HCT116 (cell line): ENCODE measurements at regions not wholly inside any gene's neighbourhood (a gene's known extent, or its start where the extent isn't known, plus 50 kb on each side); places are given as distances from the start of the nearest gene placed in this dataset.

Experiments
- ATAC-seq: fragments of 200-7000 bp; cut with Tn5 transposase; 2 replicates; pipeline ENCODE4 v1.9.1; 2020; ENCODE audit warnings: mild to moderate bottlenecking, moderate library complexity
- BruUV-seq: library from RNA; stranded (reverse); fragments of 400-500 nt; replicated peaks from 2 replicates; lab custom pipeline; 2021; lab: Mats Ljungman, UMichigan
- CTCF ChIA-PET: fragments of 300-600 bp; sonication (Branson Sonifier 250); formaldehyde crosslinking; loops from one replicate; lab custom pipeline; 2021; ENCODE audit warnings: antibody characterized with exemption; lab: Charles Lee
- POLR2A ChIA-PET: fragments of 300-600, 350-600 bp; sonication (Branson Sonifier 250); formaldehyde crosslinking; loops from one replicate; lab custom pipeline; 2021; ENCODE audit warnings: antibody characterized with exemption; lab: Charles Lee
- RAD21 ChIA-PET, 2 experiments: fragments of 300-600 bp; sonication (Branson Sonifier 250); formaldehyde crosslinking; loops; one replicate each; lab custom pipeline; 2023; ENCODE audit warnings: low total read pairs in 2 of 2; ENCODE audit not compliant: uncharacterized antibody in 2 of 2, unreplicated experiment in 2 of 2, low non-redundant PET in 1 of 2; lab: Charles Lee
- DNase-seq: peaks from one replicate; pipeline ENCODE4 v3.0.0-alpha.2; 2010; ENCODE audit warnings: low read depth, low spot score
- H2AFZ ChIP-seq: fragments of 200-600 bp; shearing (Covaris generic), sonication (generic); 2 replicates; pipeline ENCODE4 v1.6.1; 2017; ENCODE audit warnings: low read depth, mixed run types, mixed read lengths, antibody characterized with exemption, low read length; ENCODE audit not compliant: poor library complexity, severe bottlenecking
- H3K27ac ChIP-seq: 2 replicates; pipeline ENCODE4 v1.5.1; 2012; ENCODE audit warnings: low read depth, low read length
- H3K27me3 ChIP-seq: fragments of 200-600 bp; sonication (generic); 2 replicates; pipeline ENCODE4 v1.6.1; 2016; ENCODE audit warnings: mixed run types, low read length, mixed read lengths; ENCODE audit not compliant: insufficient read depth
- H3K36me3 ChIP-seq, 2 experiments: fragments of 200-500 bp in 1 of 2; fragments of 200-600 bp in 1 of 2; sonication (Bioruptor generic) in 1 of 2; sonication (generic) in 1 of 2; 2 replicates each; pipeline versions ENCODE4 v1.5.1 to v1.6.1; 2014 to 2016; ENCODE audit warnings: low read length in 2 of 2, inconsistent platforms in 1 of 2, mixed read lengths in 1 of 2, mixed run types in 1 of 2; ENCODE audit not compliant: insufficient read depth in 2 of 2, control insufficient read depth in 1 of 2
- H3K4me1 ChIP-seq, 2 experiments: fragments of 200-600 bp in 1 of 2; sonication (generic) in 1 of 2; 2 replicates each; pipeline versions ENCODE4 v1.5.1 to v1.6.1; 2012 to 2017; ENCODE audit warnings: low read length in 2 of 2, inconsistent platforms in 1 of 2, mild to moderate bottlenecking in 1 of 2, mixed read lengths in 1 of 2, mixed run types in 1 of 2, moderate library complexity in 1 of 2; ENCODE audit not compliant: insufficient read depth in 2 of 2, control insufficient read depth in 1 of 2
- H3K4me2 ChIP-seq: fragments of 200-600 bp; sonication (generic); 2 replicates; pipeline ENCODE4 v1.6.1; 2017; ENCODE audit warnings: mixed run types, low read length, mixed read lengths
- H3K4me3 ChIP-seq, 2 experiments: fragments of 200-600 bp in 1 of 2; sonication (generic) in 1 of 2; replicated peaks in 1 of 2; 2 replicates each; pipeline ENCODE4 v1.5.1; 2011 to 2016; ENCODE audit warnings: low read length in 2 of 2, control low read depth in 1 of 2, low read depth in 1 of 2, mild to moderate bottlenecking in 1 of 2, mixed read lengths in 1 of 2, mixed run types in 1 of 2
- H3K79me2 ChIP-seq: fragments of 200-600 bp; sonication (generic); 2 replicates; pipeline ENCODE4 v1.6.1; 2017; ENCODE audit warnings: mild to moderate bottlenecking, mixed run types, low read length, moderate library complexity, mixed read lengths; ENCODE audit not compliant: insufficient read depth
- H3K9ac ChIP-seq: fragments of 200-600 bp; sonication (generic); 2 replicates; pipeline ENCODE4 v1.6.1; 2016; ENCODE audit warnings: low read length, mixed read lengths
- H3K9me2 ChIP-seq: fragments of 200-600 bp; sonication (generic), shearing (Covaris generic); 2 replicates; pipeline ENCODE4 v1.6.1; 2017; ENCODE audit warnings: mixed run types, mild to moderate bottlenecking, moderate library complexity; ENCODE audit not compliant: insufficient read depth
- H3K9me3 ChIP-seq, 2 experiments: fragments of 200-500 bp in 1 of 2; fragments of 200-600 bp in 1 of 2; sonication (Bioruptor generic) in 1 of 2; sonication (generic) in 1 of 2; 2 replicates each; pipeline ENCODE4 v1.6.1; 2014 to 2017; ENCODE audit warnings: low read length in 2 of 2, mixed read lengths in 2 of 2, inconsistent platforms in 1 of 2, low read depth in 1 of 2, mild to moderate bottlenecking in 1 of 2, mixed run types in 1 of 2, moderate library complexity in 1 of 2; ENCODE audit not compliant: control insufficient read depth in 1 of 2, insufficient read depth in 1 of 2
- H4K20me1 ChIP-seq: fragments of 200-600 bp; sonication (generic), shearing (Covaris generic); 2 replicates; pipeline ENCODE4 v1.6.1; 2017; ENCODE audit warnings: mixed run types, mild to moderate bottlenecking, moderate library complexity; ENCODE audit not compliant: insufficient read depth
- CBX3 ChIP-seq: IDR thresholded peaks from 2 replicates; pipeline ENCODE4 v1.6.1; 2012; ENCODE audit warnings: low read depth
- EGR1 ChIP-seq: IDR thresholded peaks from 2 replicates; pipeline ENCODE4 v1.6.1; 2012; ENCODE audit warnings: low read depth
- ELF1 ChIP-seq: IDR thresholded peaks from 2 replicates; pipeline ENCODE4 v1.6.1; 2012; ENCODE audit warnings: low read depth, borderline replicate concordance
- EZH2 ChIP-seq: fragments of 200-600 bp; sonication (generic); IDR thresholded peaks from 2 replicates; pipeline ENCODE4 v1.6.1; 2017; ENCODE audit warnings: antibody characterized with exemption, mixed run types
- EZH2phosphoT487 ChIP-seq: fragments of 200-600 bp; IDR thresholded peaks from 2 replicates; pipeline ENCODE4 v1.6.1; 2018; ENCODE audit warnings: antibody characterized with exemption, borderline replicate concordance
- FOSL1 ChIP-seq: IDR thresholded peaks from 2 replicates; pipeline ENCODE4 v1.6.1; 2012; ENCODE audit warnings: low read depth
- JUND ChIP-seq: IDR thresholded peaks from 2 replicates; pipeline ENCODE4 v1.6.1; 2012
- POLR2A ChIP-seq: IDR thresholded peaks from 2 replicates; pipeline ENCODE4 v1.7.0; 2011; ENCODE audit warnings: borderline replicate concordance; ENCODE audit not compliant: insufficient read depth, insufficient read length; ENCODE audit errors: extremely low read depth
- RAD21 ChIP-seq: IDR thresholded peaks from 2 replicates; pipeline ENCODE4 v1.6.1; 2012; ENCODE audit warnings: low read depth, mild to moderate bottlenecking
- SIN3A ChIP-seq: IDR thresholded peaks from 2 replicates; pipeline ENCODE4 v1.6.1; 2012; ENCODE audit warnings: low read depth
- SP1 ChIP-seq: IDR thresholded peaks from 2 replicates; pipeline ENCODE4 v1.6.1; 2012; ENCODE audit warnings: low read depth
- SRF ChIP-seq: IDR thresholded peaks from 2 replicates; pipeline ENCODE4 v1.6.1; 2012; ENCODE audit warnings: low read depth
- TCF7L2 ChIP-seq: IDR thresholded peaks from 2 replicates; pipeline ENCODE4 v1.7.0; 2011; ENCODE audit warnings: borderline replicate concordance, inconsistent platforms; ENCODE audit not compliant: insufficient read depth, insufficient read length; ENCODE audit errors: extremely low read depth
- YY1 ChIP-seq: IDR thresholded peaks from 2 replicates; pipeline ENCODE4 v1.6.1; 2011; ENCODE audit warnings: low read length, low read depth, moderate library complexity, mild to moderate bottlenecking; ENCODE audit not compliant: insufficient replicate concordance; ENCODE audit errors: extremely low read depth
- ZFX ChIP-seq: fragments of 450-650 bp; IDR thresholded peaks from 2 replicates; pipeline ENCODE4 v1.6.1; 2017
- ZNF274 ChIP-seq: fragments of 200-500 bp; sonication (Bioruptor generic); IDR thresholded peaks from 2 replicates; pipeline ENCODE4 v1.6.1; 2014; ENCODE audit warnings: mild to moderate bottlenecking, low read depth, low read length, inconsistent platforms
- intact Hi-C: fragments of 100-400 bp; cut with micrococcal nuclease; formaldehyde crosslinking; loops from 2 replicates; pipeline ENCODE4 v1.10.0; 2022
- TF ChIP-seq, protein P1 (sequence below), 3 experiments: fragments of 200-600 bp in 1 of 3; sonication (generic) in 1 of 3; IDR thresholded peaks in 2 of 3; conservative IDR thresholded peaks in 1 of 3; 2 replicates each; pipeline ENCODE4 v1.5.1; 2012 to 2017; ENCODE audit warnings: low read depth in 2 of 3, low read length in 2 of 3, antibody characterized with exemption in 1 of 3, borderline replicate concordance in 1 of 3, control low read depth in 1 of 3, mild to moderate bottlenecking in 1 of 3, mixed read lengths in 1 of 3, mixed run types in 1 of 3, moderate library complexity in 1 of 3; ENCODE audit not compliant: insufficient read depth in 1 of 3
- TF ChIP-seq, protein P2 (sequence below): IDR thresholded peaks from 2 replicates; pipeline ENCODE4 v1.6.1; 2012

DNA sequence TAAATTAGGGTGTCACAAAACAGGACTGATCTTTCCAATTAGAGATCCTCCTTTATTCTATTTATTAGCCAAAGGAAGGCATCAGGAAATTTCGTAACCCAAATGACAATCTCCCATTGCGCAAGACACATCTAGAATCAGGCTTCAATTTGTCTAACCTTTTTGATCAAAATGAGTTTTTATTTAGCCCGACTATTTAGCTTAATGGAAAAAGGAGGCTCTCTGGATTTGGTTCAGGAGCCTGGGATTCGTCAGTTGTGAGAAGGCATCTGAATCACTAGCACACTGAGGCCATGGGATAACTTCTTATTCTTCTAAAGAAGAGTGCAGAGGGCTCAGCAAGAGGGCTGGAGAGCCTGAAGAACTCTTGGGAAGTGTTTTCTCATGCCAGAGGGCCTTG lies 332.1 kb upstream of the ETAA1 start:
- no peaks in the 10 kb centered on the region for H3K9me2 ChIP-seq
- no peak overlapping the region for H3K4me3 ChIP-seq
- BruUV-seq = no TSS peak
- H3K27ac ChIP-seq = no peak overlapping the region
- RAD21 ChIA-PET = no interaction called here
- H3K36me3 ChIP-seq = no peaks in the 10 kb centered on the region
- CTCF ChIA-PET = no interaction called here
- no peaks in the 10 kb centered on the region for H3K79me2 ChIP-seq
- no peaks in the 10 kb centered on the region for H4K20me1 ChIP-seq
- TF ChIP-seq FOSL1 (no peak), SIN3A (no peak), YY1 (no peak), JUND (no peak), EZH2 (no peak), CBX3 (no peak), EZH2phosphoT487 (no peak)
- no peaks in the 10 kb centered on the region for H3K4me1 ChIP-seq
- no peak overlapping the region for H3K4me2 ChIP-seq
- no peak overlapping the region for H2AFZ ChIP-seq
- H3K27me3 ChIP-seq = no peaks in the 10 kb centered on the region
- H3K9me3 ChIP-seq = peaks cover 0 to 3% of the 10 kb centered on the region in 2 experiments; a peak in 2 of 4 replicates
- H3K9ac ChIP-seq = no peak overlapping the region
- ATAC-seq = no peak
- DNase-seq = no peak
- POLR2A ChIA-PET = no interaction called here
- intact Hi-C loops = no loop called here

DNA sequence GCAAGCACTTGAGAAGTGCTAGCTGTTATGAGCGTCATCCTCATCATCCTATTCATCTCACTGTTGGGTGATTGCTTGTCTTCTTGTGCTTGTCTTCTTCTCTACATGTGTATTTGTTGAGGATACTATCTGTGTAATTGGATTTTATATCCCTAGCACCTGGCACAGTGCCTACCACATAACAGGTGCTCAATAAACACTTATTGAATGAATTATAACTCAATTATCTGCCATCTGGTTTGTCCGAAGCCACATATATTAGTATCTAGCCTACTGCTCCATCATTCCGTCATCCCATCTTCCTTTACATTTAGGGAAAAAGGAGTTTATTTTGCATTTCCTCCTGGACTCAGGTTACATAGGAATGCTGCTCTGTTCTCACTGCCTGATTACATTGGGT lies 330.4 kb upstream of the ETAA1 start:
- no peak overlapping the region for H3K27ac ChIP-seq
- no peak overlapping the region for H3K4me2 ChIP-seq
- H2AFZ ChIP-seq = no peak overlapping the region
- H3K79me2 ChIP-seq = no peaks in the 10 kb centered on the region
- no peaks in the 10 kb centered on the region for H3K9me2 ChIP-seq
- TF ChIP-seq, protein P1, sequence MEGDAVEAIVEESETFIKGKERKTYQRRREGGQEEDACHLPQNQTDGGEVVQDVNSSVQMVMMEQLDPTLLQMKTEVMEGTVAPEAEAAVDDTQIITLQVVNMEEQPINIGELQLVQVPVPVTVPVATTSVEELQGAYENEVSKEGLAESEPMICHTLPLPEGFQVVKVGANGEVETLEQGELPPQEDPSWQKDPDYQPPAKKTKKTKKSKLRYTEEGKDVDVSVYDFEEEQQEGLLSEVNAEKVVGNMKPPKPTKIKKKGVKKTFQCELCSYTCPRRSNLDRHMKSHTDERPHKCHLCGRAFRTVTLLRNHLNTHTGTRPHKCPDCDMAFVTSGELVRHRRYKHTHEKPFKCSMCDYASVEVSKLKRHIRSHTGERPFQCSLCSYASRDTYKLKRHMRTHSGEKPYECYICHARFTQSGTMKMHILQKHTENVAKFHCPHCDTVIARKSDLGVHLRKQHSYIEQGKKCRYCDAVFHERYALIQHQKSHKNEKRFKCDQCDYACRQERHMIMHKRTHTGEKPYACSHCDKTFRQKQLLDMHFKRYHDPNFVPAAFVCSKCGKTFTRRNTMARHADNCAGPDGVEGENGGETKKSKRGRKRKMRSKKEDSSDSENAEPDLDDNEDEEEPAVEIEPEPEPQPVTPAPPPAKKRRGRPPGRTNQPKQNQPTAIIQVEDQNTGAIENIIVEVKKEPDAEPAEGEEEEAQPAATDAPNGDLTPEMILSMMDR (IDR thresholded peaks at IDR 0.05 in 2 of 3, conservative IDR thresholded peaks at IDR 0.05 in 1 of 3; ENCODE audit: borderline replicate concordance in 1 of 3, insufficient read depth in 1 of 3, low read depth in 2 of 3, low read length in 2 of 3) = no peak
- TF ChIP-seq ZNF274 (no peak), ZFX (no peak), RAD21 (no peak), CBX3 (no peak), EGR1 (no peak), EZH2phosphoT487 (no peak), POLR2A (no peak), EZH2 (no peak), TCF7L2 (no peak), SRF (no peak), SP1 (no peak), SIN3A (no peak), YY1 (no peak), JUND (no peak), ELF1 (no peak)
- TF ChIP-seq, protein P2, sequence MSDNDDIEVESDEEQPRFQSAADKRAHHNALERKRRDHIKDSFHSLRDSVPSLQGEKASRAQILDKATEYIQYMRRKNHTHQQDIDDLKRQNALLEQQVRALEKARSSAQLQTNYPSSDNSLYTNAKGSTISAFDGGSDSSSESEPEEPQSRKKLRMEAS = no peak
- H3K4me3 ChIP-seq = no peak overlapping the region
- no peaks in the 10 kb centered on the region for H4K20me1 ChIP-seq
- intact Hi-C loops = no loop called here
- ChIA-PET CTCF (no interaction called here), POLR2A (no interaction called here), RAD21 (no interaction called here)
- DNase-seq (no peak), ATAC-seq (no peak)
- BruUV-seq = no TSS peak
- H3K27me3 ChIP-seq = no peaks in the 10 kb centered on the region
- H3K4me1 ChIP-seq = no peaks in the 10 kb centered on the region
- H3K36me3 ChIP-seq = no peaks in the 10 kb centered on the region
- peaks cover 0 to 3% of the 10 kb centered on the region in 2 experiments; a peak in 1 of 4 replicates for H3K9me3 ChIP-seq
- H3K9ac ChIP-seq = no peak overlapping the region
